CD4-positive, alpha-beta T cell (primary cell): ENCODE measurements at regions not wholly inside any gene's neighbourhood (a gene's known extent, or its start where the extent isn't known, plus 50 kb on each side); places are given as distances from the start of the nearest gene placed in this dataset.

Experiments used
- ATAC-seq: fragments of 200-7000 bp; cut with Tn5 transposase; one replicate; pipeline ENCODE4 v1.10.0; 2022; ENCODE audit warnings: mild to moderate bottlenecking; ENCODE audit not compliant: poor library complexity
- CTCF ChIA-PET: fragments of 350-600 bp; sonication (Branson Sonifier 250); formaldehyde crosslinking; loops from one replicate; lab custom pipeline; 2021; ENCODE audit warnings: antibody characterized with exemption, inconsistent platforms; lab: Charles Lee
- POLR2A ChIA-PET: fragments of 350-600 bp; sonication (Branson Sonifier 250); formaldehyde crosslinking; loops from one replicate; lab custom pipeline; 2021; ENCODE audit warnings: antibody characterized with exemption, inconsistent platforms; lab: Charles Lee
- DNase-seq, 14 experiments: peaks; one replicate each; pipeline ENCODE4 v3.0.0-alpha.2; 2013 to 2020; ENCODE audit warnings: mixed read lengths in 2 of 14
- H3K27ac ChIP-seq, 2 donors: one replicate each; pipeline versions ENCODE4 v1.5.1 to v1.7.0; 2013; ENCODE audit warnings: low read length in 2 of 2, low read depth in 1 of 2, mild to moderate bottlenecking in 1 of 2
- H3K27me3 ChIP-seq, 2 experiments: 1 replicate in 1 of 2; 2 replicates in 1 of 2; pipeline versions ENCODE4 v1.6.1 to v1.7.0; 2013; ENCODE audit warnings: low read length in 2 of 2, control low read depth in 1 of 2, mild to moderate bottlenecking in 1 of 2, moderate library complexity in 1 of 2; ENCODE audit not compliant: insufficient read depth in 2 of 2, control insufficient read depth in 1 of 2
- H3K36me3 ChIP-seq: one replicate; pipeline ENCODE4 v1.6.1; 2013; ENCODE audit warnings: low read length, control low read depth; ENCODE audit not compliant: insufficient read depth
- H3K4me1 ChIP-seq: one replicate; pipeline ENCODE4 v1.6.1; 2013; ENCODE audit warnings: low read length, control low read depth; ENCODE audit not compliant: insufficient read depth
- H3K4me3 ChIP-seq: one replicate; pipeline ENCODE4 v1.5.1; 2013; ENCODE audit warnings: mild to moderate bottlenecking, low read length, moderate library complexity
- H3K9me3 ChIP-seq, 2 experiments: 1 replicate in 1 of 2; 2 replicates in 1 of 2; pipeline versions ENCODE4 v1.6.1 to v1.7.0; 2013; ENCODE audit warnings: low read length in 2 of 2, mild to moderate bottlenecking in 2 of 2, control low read depth in 1 of 2, moderate library complexity in 1 of 2; ENCODE audit not compliant: control insufficient read depth in 1 of 2, insufficient read depth in 1 of 2
- H3K27ac Mint-ChIP-seq: one replicate; pipeline ENCODE4 v1.8.0; 2020; ENCODE audit warnings: mixed read lengths
- H3K27me3 Mint-ChIP-seq: one replicate; pipeline ENCODE4 v1.8.0; 2021; ENCODE audit warnings: mixed read lengths
- H3K36me3 Mint-ChIP-seq: one replicate; pipeline ENCODE4 v1.8.0; 2021; ENCODE audit warnings: low read depth, mixed read lengths
- H3K4me1 Mint-ChIP-seq: one replicate; pipeline ENCODE4 v1.8.0; 2021; ENCODE audit warnings: low read depth, mixed read lengths
- H3K4me3 Mint-ChIP-seq: one replicate; pipeline ENCODE4 v1.8.0; 2020; ENCODE audit warnings: mild to moderate bottlenecking, mixed read lengths
- H3K9me3 Mint-ChIP-seq: one replicate; pipeline ENCODE4 v1.8.0; 2020; ENCODE audit warnings: mixed read lengths
- intact Hi-C, 2 experiments: fragments of 100-400 bp; cut with DNase I in 1 of 2; cut with micrococcal nuclease in 1 of 2; formaldehyde crosslinking; loops; one replicate each; pipeline versions ENCODE4 v1.15.1 to v1.9.0; 2023 to 2025; cut with DNase I, micrococcal nuclease
- TF ChIP-seq, protein P1 (sequence below): fragments of 200-600 bp; IDR thresholded peaks from one replicate; pipeline ENCODE4 v1.8.0; 2022; ENCODE audit warnings: antibody characterized with exemption, mild to moderate bottlenecking

DNA sequence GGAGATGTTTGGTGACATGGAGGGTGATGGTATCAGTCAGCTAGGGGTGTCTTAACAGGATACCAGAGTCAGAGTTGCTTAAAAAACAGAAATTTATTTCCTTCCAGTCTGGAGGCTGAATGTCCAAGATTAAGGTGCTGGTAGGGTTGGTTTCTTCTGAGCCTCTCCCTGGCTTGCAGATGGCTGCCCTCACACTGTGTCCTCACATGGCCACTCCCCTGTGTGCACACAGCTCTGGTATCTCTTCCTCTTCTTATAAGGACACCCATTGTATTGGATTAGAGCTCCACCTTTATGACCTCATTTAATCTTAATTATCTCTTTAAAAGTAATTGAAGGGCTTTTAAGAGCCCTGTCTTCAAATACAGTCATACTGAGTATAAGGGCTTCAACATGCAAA is 431.8 kb upstream of the MMS22L start:
- H3K27me3 Mint-ChIP-seq = no peaks in the 10 kb centered on the region
- Histone ChIP-seq H3K4me3 (no peak overlapping the region), H3K27me3 (no peaks in the 10 kb centered on the region), H3K4me1 (no peaks in the 10 kb centered on the region), H3K9me3 (no peaks in the 10 kb centered on the region), H3K36me3 (no peaks in the 10 kb centered on the region), H3K27ac (no peak overlapping the region)
- no peaks in the 10 kb centered on the region for H3K36me3 Mint-ChIP-seq
- DNase-seq (no peak), ATAC-seq (no peak)
- no peaks in the 10 kb centered on the region for H3K4me1 Mint-ChIP-seq
- ChIA-PET CTCF (no interaction called here), POLR2A (no interaction called here)
- no peak overlapping the region for H3K27ac Mint-ChIP-seq
- intact Hi-C loops = no loop called here
- H3K4me3 Mint-ChIP-seq = no peak overlapping the region
- peaks cover 2% of the 10 kb centered on the region for H3K9me3 Mint-ChIP-seq
- TF ChIP-seq, protein P1, sequence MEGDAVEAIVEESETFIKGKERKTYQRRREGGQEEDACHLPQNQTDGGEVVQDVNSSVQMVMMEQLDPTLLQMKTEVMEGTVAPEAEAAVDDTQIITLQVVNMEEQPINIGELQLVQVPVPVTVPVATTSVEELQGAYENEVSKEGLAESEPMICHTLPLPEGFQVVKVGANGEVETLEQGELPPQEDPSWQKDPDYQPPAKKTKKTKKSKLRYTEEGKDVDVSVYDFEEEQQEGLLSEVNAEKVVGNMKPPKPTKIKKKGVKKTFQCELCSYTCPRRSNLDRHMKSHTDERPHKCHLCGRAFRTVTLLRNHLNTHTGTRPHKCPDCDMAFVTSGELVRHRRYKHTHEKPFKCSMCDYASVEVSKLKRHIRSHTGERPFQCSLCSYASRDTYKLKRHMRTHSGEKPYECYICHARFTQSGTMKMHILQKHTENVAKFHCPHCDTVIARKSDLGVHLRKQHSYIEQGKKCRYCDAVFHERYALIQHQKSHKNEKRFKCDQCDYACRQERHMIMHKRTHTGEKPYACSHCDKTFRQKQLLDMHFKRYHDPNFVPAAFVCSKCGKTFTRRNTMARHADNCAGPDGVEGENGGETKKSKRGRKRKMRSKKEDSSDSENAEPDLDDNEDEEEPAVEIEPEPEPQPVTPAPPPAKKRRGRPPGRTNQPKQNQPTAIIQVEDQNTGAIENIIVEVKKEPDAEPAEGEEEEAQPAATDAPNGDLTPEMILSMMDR = no peak

DNA sequence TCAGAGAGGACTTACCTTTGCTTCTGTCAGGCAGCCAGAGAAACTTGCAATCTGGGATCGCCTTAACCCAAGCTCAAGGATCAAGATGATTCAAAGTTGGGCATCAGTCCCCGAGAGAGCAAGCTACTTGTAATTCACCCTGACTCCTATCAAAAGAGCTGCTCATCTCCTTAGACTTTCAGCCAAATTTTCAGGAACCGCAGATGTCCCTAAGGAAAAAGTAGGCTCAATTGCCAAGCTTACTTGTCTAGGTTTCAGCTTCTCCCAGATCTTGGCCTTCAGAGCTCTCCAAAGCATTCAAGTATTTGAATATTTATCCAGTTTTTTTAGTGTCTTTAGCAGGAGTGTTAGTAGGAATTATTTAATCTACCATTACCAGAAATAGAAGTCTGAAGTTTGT is 434.1 kb upstream of the MMS22L start:
- Mint-ChIP-seq H3K27me3 (no peaks in the 10 kb centered on the region), H3K36me3 (no peaks in the 10 kb centered on the region), H3K4me3 (no peak overlapping the region), H3K4me1 (no peaks in the 10 kb centered on the region), H3K27ac (no peak overlapping the region), H3K9me3 (no peaks in the 10 kb centered on the region)
- no peak overlapping the region for H3K4me3 ChIP-seq
- H3K4me1 ChIP-seq = no peaks in the 10 kb centered on the region
- H3K9me3 ChIP-seq = no peaks in the 10 kb centered on the region
- ChIA-PET CTCF (no interaction called here), POLR2A (interaction anchor here (0.7 kb wide), 1 partner anchor 15 kb away, joined by 3 read pairs; no protein-coding TSS in a partner anchor)
- DNase-seq = no peak
- ATAC-seq = no peak
- H3K36me3 ChIP-seq = no peaks in the 10 kb centered on the region
- intact Hi-C loops = no loop called here
- H3K27ac ChIP-seq = no peak overlapping the region
- no peaks in the 10 kb centered on the region for H3K27me3 ChIP-seq
- TF ChIP-seq, protein P1 = no peak

DNA sequence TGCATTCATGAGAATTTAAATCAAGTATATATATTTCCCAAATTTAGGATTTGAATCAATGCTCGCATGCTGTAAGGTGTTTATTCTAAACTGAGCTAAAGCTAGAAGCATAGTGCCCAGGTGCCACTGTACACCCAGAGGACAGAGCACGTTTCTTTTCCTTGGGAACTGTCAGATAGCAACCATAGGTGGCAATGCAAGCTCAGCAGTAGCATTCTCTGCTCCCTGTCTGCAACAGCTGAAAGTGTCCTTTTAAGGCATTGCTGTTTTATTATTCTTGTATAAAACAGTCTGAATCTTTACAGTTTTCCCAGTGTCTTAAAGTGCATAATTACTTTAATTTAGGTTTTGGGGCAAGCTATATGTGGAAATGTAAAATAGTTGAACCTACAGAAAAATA is 443.4 kb upstream of the MMS22L start:
- POLR2A ChIA-PET = no interaction called here
- H3K4me3 Mint-ChIP-seq = no peak overlapping the region
- H3K4me3 ChIP-seq = no peak overlapping the region
- H3K36me3 Mint-ChIP-seq = no peaks in the 10 kb centered on the region
- ATAC-seq (no peak), DNase-seq (no peak)
- H3K27ac ChIP-seq = no peak overlapping the region
- no peaks in the 10 kb centered on the region for H3K27me3 Mint-ChIP-seq
- no peak overlapping the region for H3K27ac Mint-ChIP-seq
- H3K36me3 ChIP-seq = no peaks in the 10 kb centered on the region
- TF ChIP-seq, protein P1 = no peak
- peaks cover 3% of the 10 kb centered on the region for H3K9me3 Mint-ChIP-seq
- H3K27me3 ChIP-seq = no peaks in the 10 kb centered on the region
- no peaks in the 10 kb centered on the region for H3K4me1 Mint-ChIP-seq
- peaks cover 0 to 3% of the 10 kb centered on the region in 2 experiments for H3K9me3 ChIP-seq
- no peaks in the 10 kb centered on the region for H3K4me1 ChIP-seq
- intact Hi-C loops = no loop called here
- CTCF ChIA-PET = no interaction called here
